RWPE1 (cell line): ENCODE measurements at regions not wholly inside any gene's neighbourhood (a gene's known extent, or its start where the extent isn't known, plus 50 kb on each side); places are given as distances from the start of the nearest gene placed in this dataset.

Experiments
- CTCF ChIA-PET: fragments of 350-600 bp; sonication (Branson Sonifier 250); formaldehyde crosslinking; extraction: SDS; loops from one replicate; lab custom pipeline; 2021; lab: Yijun Ruan, JAX
- POLR2A ChIA-PET: fragments of 400-600 bp; formaldehyde crosslinking; extraction: SDS; loops from one replicate; lab custom pipeline; 2020; ENCODE audit warnings: antibody characterized with exemption; ENCODE audit not compliant: low non-redundant PET; lab: Yijun Ruan, JAX
- DNase-seq: peaks from one replicate; pipeline ENCODE4 v3.0.0; 2012; ENCODE audit warnings: low spot score
- H3K27ac ChIP-seq: fragments of 450-650 bp; 2 replicates; pipeline ENCODE4 v1.5.1; 2017
- TF ChIP-seq, protein P1 (sequence below): fragments of 450-650 bp; conservative IDR thresholded peaks from 2 replicates; pipeline ENCODE4 v1.5.1; 2017; ENCODE audit warnings: low read depth, mild to moderate bottlenecking

GRCh38 chr11:128029219-128029722 is 558.1 kb downstream of the ETS1 start:
- peak overlapping the region; percentile 40 for H3K27ac ChIP-seq
- POLR2A ChIA-PET = no interaction called here
- TF ChIP-seq, protein P1, sequence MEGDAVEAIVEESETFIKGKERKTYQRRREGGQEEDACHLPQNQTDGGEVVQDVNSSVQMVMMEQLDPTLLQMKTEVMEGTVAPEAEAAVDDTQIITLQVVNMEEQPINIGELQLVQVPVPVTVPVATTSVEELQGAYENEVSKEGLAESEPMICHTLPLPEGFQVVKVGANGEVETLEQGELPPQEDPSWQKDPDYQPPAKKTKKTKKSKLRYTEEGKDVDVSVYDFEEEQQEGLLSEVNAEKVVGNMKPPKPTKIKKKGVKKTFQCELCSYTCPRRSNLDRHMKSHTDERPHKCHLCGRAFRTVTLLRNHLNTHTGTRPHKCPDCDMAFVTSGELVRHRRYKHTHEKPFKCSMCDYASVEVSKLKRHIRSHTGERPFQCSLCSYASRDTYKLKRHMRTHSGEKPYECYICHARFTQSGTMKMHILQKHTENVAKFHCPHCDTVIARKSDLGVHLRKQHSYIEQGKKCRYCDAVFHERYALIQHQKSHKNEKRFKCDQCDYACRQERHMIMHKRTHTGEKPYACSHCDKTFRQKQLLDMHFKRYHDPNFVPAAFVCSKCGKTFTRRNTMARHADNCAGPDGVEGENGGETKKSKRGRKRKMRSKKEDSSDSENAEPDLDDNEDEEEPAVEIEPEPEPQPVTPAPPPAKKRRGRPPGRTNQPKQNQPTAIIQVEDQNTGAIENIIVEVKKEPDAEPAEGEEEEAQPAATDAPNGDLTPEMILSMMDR = no peak
- CTCF ChIA-PET = interaction anchor here (0.8 to 1.1 kb wide), 2 partner anchors 128 to 770 kb away, joined by 3 read pairs; no protein-coding TSS in a partner anchor
- DNase-seq = no peak

DNA sequence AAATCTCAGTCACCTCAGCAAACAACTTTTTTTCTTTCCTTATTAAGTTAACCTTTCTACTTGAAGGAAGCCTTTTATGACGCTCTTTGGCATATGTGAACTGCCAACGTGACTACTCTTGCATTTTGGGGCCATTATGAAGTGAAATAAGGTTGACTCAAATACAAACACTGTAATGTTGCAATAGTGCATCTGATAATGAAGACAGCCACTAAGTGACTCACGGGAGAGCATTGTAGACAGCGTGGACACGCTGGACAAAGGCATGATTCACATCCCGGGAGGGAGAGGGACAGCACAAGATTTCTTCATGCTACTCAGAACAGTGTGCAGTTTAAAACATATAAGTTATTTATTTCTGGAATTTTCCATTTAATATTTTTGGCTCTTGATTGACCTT is 560.8 kb downstream of the ETS1 start:
- ChIA-PET POLR2A (no interaction called here), CTCF (interaction anchor here (1.1 kb wide), 1 partner anchor 59 kb away, joined by 4 read pairs; no protein-coding TSS in a partner anchor)
- DNase-seq = peak; percentile 89
- H3K27ac ChIP-seq = no peak overlapping the region
- TF ChIP-seq, protein P1 = no peak

DNA sequence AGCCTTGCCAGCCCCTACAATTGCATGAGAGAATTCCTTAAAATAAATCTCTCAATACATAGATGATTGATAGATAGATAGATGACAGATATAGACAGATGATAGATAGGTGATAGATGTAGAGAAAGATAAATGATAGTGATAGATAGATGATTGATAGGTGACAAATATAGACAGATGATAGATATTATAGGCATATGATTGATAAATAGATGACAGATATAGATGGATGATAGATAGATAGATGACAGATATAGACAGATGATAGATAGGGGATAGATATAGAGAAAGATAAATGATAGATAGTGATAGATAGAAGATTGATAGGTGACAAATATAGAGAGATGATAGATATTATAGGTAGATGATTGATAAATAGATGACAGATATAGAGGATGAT is 564.6 kb downstream of the ETS1 start:
- H3K27ac ChIP-seq = no peak overlapping the region
- DNase-seq = no peak
- TF ChIP-seq, protein P1 = no peak
- ChIA-PET CTCF (interaction anchor here (0.6 kb wide), 2 partner anchors 421 to 808 kb away, joined by 3 read pairs; no protein-coding TSS in a partner anchor), POLR2A (no interaction called here)

GRCh38 chr11:128022007-128022368 is 565.4 kb downstream of the ETS1 start:
- TF ChIP-seq, protein P1 = no peak
- ChIA-PET CTCF (interaction anchor here (0.6 kb wide), 1 partner anchor 421 kb away, joined by 3 read pairs; no protein-coding TSS in a partner anchor), POLR2A (no interaction called here)
- peak overlapping the region; percentile 27 for H3K27ac ChIP-seq
- no peak for DNase-seq

DNA sequence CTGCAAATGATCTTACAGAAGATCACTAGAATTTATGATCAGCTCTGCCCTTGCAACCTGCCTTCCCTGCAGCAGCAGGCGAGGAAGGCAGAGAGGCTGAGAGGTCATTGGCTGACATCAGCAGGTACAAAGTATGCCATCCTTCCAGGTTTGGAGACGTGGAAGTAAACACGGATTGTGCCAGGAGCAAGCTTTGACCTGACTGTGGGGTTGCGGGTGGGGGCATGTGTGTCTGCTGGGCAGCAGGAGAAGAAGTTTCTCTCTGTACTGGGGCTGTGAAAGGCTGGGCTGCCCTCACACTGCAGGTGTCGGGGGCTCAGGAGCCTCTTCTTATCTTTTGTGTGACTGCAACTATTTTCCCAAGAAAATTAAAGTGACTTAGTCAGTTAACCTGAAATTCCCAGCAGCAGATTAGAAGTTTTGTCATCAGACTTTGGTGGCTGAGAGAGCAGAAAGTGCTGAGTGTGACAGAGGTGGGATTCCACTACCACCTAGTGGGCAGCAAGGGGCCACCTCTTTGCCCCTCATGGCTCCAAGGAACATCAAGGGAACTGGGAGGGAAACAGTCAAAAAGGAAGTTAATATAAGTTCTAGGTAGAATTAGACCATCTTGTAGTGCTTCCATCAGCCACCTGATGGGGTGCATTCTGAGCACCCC is 565.9 kb downstream of the ETS1 start:
- DNase-seq = no peak
- peak overlapping the region; percentile 27 for H3K27ac ChIP-seq
- POLR2A ChIA-PET = no interaction called here
- CTCF ChIA-PET = interaction anchor here (0.6 kb wide), 2 partner anchors 306 to 865 kb away, joined by 3 read pairs; no protein-coding TSS in a partner anchor
- TF ChIP-seq, protein P1 = no peak; the same call in 1 of the 2 replicates

DNA sequence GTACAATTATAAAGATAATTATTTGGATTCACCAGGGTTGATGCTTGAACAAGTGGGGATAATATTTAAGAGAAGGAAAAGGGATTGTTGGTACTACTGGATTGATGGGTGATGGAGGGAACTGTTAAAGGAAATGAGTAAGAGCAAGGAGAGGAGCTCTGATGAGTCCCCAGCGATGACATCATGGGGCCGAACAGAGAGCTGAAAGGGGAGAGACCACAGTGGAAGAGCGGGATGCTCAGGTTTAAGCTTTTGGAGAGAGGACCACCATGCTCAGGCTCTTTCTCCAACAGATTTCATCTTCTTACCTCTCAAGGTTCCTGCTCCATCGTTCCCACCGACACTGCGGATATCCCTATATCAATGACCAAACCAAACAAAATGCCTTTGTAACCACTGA is 568.7 kb downstream of the ETS1 start:
- no peak for DNase-seq
- ChIA-PET POLR2A (no interaction called here), CTCF (no interaction called here)
- H3K27ac ChIP-seq = no peak overlapping the region
- TF ChIP-seq, protein P1 = no peak
